CD14-positive monocyte (primary cell): ENCODE measurements at regions not wholly inside any gene's neighbourhood (a gene's known extent, or its start where the extent isn't known, plus 50 kb on each side); places are given as distances from the start of the nearest gene placed in this dataset.

Experiments
- DNase-seq, 3 donors: peaks; one replicate each; pipeline ENCODE4 v3.0.0-alpha.2; 2011 to 2022
- H2AFZ ChIP-seq: 2 replicates; pipeline ENCODE4 v1.6.0; 2012; ENCODE audit warnings: mild to moderate bottlenecking, low read depth, low read length, inconsistent platforms; ENCODE audit not compliant: insufficient read depth, poor library complexity, severe bottlenecking
- H3K27ac ChIP-seq, 2 donors: 1 replicate in 1 of 2; 2 replicates in 1 of 2; pipeline ENCODE4 v1.5.1; 2012 to 2013; ENCODE audit warnings: low read length in 2 of 2, control low read depth in 1 of 2, inconsistent platforms in 1 of 2, low read depth in 1 of 2, mild to moderate bottlenecking in 1 of 2
- H3K27me3 ChIP-seq, 2 donors: one replicate each; pipeline versions ENCODE4 v1.6.0 to v1.6.1; 2011 to 2013; ENCODE audit warnings: low read length in 2 of 2; ENCODE audit not compliant: control insufficient read depth in 2 of 2, insufficient read depth in 2 of 2
- H3K36me3 ChIP-seq, 2 donors: replicated peaks in 1 of 2; 1 replicate in 1 of 2; 2 replicates in 1 of 2; pipeline versions ENCODE4 v1.5.1 to v1.6.1; 2012 to 2013; ENCODE audit warnings: low read length in 2 of 2, control low read depth in 1 of 2, inconsistent platforms in 1 of 2, mild to moderate bottlenecking in 1 of 2; ENCODE audit not compliant: insufficient read depth in 2 of 2, control insufficient read depth in 1 of 2
- H3K4me1 ChIP-seq, 2 donors: 1 replicate in 1 of 2; 2 replicates in 1 of 2; pipeline versions ENCODE4 v1.5.1 to v1.6.1; 2012 to 2013; ENCODE audit warnings: low read length in 2 of 2, control low read depth in 1 of 2, inconsistent platforms in 1 of 2, mild to moderate bottlenecking in 1 of 2, moderate library complexity in 1 of 2; ENCODE audit not compliant: insufficient read depth in 2 of 2, control insufficient read depth in 1 of 2
- H3K4me2 ChIP-seq: replicated peaks from 2 replicates; pipeline ENCODE3; 2012; ENCODE audit warnings: low read length, moderate library complexity, mild to moderate bottlenecking; ENCODE audit not compliant: poor library complexity, severe bottlenecking; ENCODE audit errors: extremely low read depth
- H3K4me3 ChIP-seq, 3 experiments: fragments of 200-600 bp in 1 of 3; sonication (generic) in 1 of 3; replicated peaks in 1 of 3; 1 replicate in 2 of 3; 2 replicates in 1 of 3; pipeline ENCODE4 v1.5.1; 2011 to 2013; ENCODE audit warnings: low read length in 3 of 3, mild to moderate bottlenecking in 3 of 3, control low read depth in 2 of 3, low read depth in 2 of 3, inconsistent platforms in 1 of 3, moderate library complexity in 1 of 3
- H3K79me2 ChIP-seq: 2 replicates; pipeline ENCODE4 v1.6.0; 2012; ENCODE audit warnings: mild to moderate bottlenecking, control low read depth, inconsistent platforms, low read length, moderate library complexity; ENCODE audit not compliant: insufficient read depth
- H3K9ac ChIP-seq: 2 replicates; pipeline ENCODE4 v1.6.0; 2017; ENCODE audit warnings: low read length, mild to moderate bottlenecking; ENCODE audit not compliant: insufficient read depth, poor library complexity, severe bottlenecking
- H3K9me3 ChIP-seq, 2 donors: replicated peaks in 1 of 2; 1 replicate in 1 of 2; 2 replicates in 1 of 2; pipeline versions ENCODE4 v1.5.1 to v1.6.1; 2012 to 2013; ENCODE audit warnings: low read length in 2 of 2, control low read depth in 1 of 2; ENCODE audit not compliant: control insufficient read depth in 1 of 2, insufficient read depth in 1 of 2
- H4K20me1 ChIP-seq: 2 replicates; pipeline ENCODE4 v1.6.0; 2012; ENCODE audit warnings: mild to moderate bottlenecking, low read length, control low read depth, moderate library complexity; ENCODE audit not compliant: insufficient read depth
- H3K27ac Mint-ChIP-seq, 7 donors: one replicate each; pipeline ENCODE4 v1.8.0; 2020; ENCODE audit warnings: mild to moderate bottlenecking in 7 of 7, mixed read lengths in 7 of 7, moderate library complexity in 6 of 7, inconsistent platforms in 2 of 7
- H3K27me3 Mint-ChIP-seq, 3 donors: one replicate each; pipeline ENCODE4 v1.8.0; 2021 to 2022; ENCODE audit warnings: low read depth in 3 of 3, mild to moderate bottlenecking in 3 of 3, mixed read lengths in 3 of 3, moderate library complexity in 3 of 3, inconsistent platforms in 1 of 3
- H3K36me3 Mint-ChIP-seq, 2 donors: one replicate each; pipeline ENCODE4 v1.8.0; 2020; ENCODE audit warnings: mixed read lengths in 2 of 2, inconsistent platforms in 1 of 2, mild to moderate bottlenecking in 1 of 2
- H3K4me1 Mint-ChIP-seq: one replicate; pipeline ENCODE4 v1.8.0; 2020; ENCODE audit warnings: mild to moderate bottlenecking, mixed read lengths
- H3K4me3 Mint-ChIP-seq, 2 donors: one replicate each; pipeline ENCODE4 v1.8.0; 2020; ENCODE audit warnings: mild to moderate bottlenecking in 2 of 2, mixed read lengths in 2 of 2, moderate library complexity in 1 of 2
- H3K9me3 Mint-ChIP-seq, 7 donors: one replicate each; pipeline ENCODE4 v1.8.0; 2020 to 2022; ENCODE audit warnings: mixed read lengths in 7 of 7, mild to moderate bottlenecking in 6 of 7, moderate library complexity in 6 of 7, inconsistent platforms in 2 of 7
- intact Hi-C, 2 donors: fragments of 100-400 bp; cut with micrococcal nuclease; formaldehyde crosslinking; loops; one replicate each; pipeline versions ENCODE4 v1.15.0 to v1.15.1; 2023
- TF ChIP-seq, protein P1 (sequence below): fragments of 200-600 bp; IDR thresholded peaks from one replicate; pipeline ENCODE4 v1.8.0; 2022; ENCODE audit warnings: antibody characterized with exemption, mild to moderate bottlenecking

DNA sequence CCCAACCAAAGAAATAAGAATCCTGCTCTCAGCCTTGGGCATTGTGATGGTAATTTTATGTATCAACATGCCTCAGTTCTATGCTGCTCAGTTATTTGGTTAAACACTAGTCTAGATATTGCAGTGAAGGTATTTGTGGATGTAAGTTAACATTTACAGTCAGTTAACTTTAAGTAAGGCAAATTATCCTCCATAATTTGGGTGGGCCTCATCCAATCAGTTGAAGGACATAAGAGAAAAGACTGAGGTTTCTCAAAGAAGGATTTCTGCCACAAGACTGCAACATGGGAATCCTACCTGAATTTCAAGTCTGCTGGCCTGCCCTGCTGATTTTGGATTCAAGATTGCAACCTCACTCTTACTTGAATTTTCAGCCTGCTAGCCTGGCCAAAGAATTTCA lies 975.5 kb upstream of the ACVR2A start:
- Mint-ChIP-seq H3K9me3 (peaks cover 0 to 4% (median 0%) of the 10 kb centered on the region in 7 donors), H3K4me1 (no peaks in the 10 kb centered on the region), H3K27ac (no peak overlapping the region), H3K36me3 (no peaks in the 10 kb centered on the region), H3K4me3 (no peak overlapping the region), H3K27me3 (no peaks in the 10 kb centered on the region)
- Histone ChIP-seq H3K4me2 (no peak overlapping the region), H3K4me1 (no peaks in the 10 kb centered on the region), H3K9ac (no peak overlapping the region), H4K20me1 (no peaks in the 10 kb centered on the region), H3K9me3 (peaks cover 0 to 6% of the 10 kb centered on the region in 2 donors), H3K27ac (no peak overlapping the region), H3K36me3 (no peaks in the 10 kb centered on the region), H3K4me3 (no peak overlapping the region), H3K27me3 (no peaks in the 10 kb centered on the region), H3K79me2 (no peaks in the 10 kb centered on the region), H2AFZ (no peak overlapping the region)
- DNase-seq: no peak
- intact Hi-C loops: no loop called here
- TF ChIP-seq, protein P1, sequence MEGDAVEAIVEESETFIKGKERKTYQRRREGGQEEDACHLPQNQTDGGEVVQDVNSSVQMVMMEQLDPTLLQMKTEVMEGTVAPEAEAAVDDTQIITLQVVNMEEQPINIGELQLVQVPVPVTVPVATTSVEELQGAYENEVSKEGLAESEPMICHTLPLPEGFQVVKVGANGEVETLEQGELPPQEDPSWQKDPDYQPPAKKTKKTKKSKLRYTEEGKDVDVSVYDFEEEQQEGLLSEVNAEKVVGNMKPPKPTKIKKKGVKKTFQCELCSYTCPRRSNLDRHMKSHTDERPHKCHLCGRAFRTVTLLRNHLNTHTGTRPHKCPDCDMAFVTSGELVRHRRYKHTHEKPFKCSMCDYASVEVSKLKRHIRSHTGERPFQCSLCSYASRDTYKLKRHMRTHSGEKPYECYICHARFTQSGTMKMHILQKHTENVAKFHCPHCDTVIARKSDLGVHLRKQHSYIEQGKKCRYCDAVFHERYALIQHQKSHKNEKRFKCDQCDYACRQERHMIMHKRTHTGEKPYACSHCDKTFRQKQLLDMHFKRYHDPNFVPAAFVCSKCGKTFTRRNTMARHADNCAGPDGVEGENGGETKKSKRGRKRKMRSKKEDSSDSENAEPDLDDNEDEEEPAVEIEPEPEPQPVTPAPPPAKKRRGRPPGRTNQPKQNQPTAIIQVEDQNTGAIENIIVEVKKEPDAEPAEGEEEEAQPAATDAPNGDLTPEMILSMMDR: no peak

DNA sequence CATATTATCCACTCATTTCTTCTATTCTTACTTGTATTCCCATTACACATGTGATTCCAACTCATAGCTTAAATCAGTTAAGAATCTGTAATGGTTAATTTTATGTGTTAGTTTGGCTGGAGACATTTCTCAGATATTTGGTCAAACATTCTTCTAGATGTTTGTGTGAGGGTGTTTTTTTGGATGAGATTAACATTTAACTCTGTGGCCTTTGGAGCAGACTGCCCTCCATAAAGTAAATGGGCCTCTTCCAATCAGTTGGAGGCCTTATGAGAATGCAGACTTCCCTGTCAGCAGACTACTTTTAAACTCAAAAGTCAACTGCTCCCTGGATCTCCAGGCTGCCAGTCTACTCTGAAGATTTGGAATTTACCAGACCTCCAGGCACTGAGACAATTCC lies 976.8 kb upstream of the ACVR2A start:
- H3K27me3 ChIP-seq: no peaks in the 10 kb centered on the region
- Mint-ChIP-seq H3K36me3 (no peaks in the 10 kb centered on the region), H3K9me3 (peaks cover 0 to 9% (median 4%) of the 10 kb centered on the region in 7 donors), H3K27me3 (peaks cover 0 to 2% (median 0%) of the 10 kb centered on the region in 3 donors), H3K4me3 (no peak overlapping the region), H3K4me1 (no peaks in the 10 kb centered on the region), H3K27ac (no peak overlapping the region)
- peaks cover 0 to 10% of the 10 kb centered on the region in 2 donors for H3K9me3 ChIP-seq
- no peak overlapping the region for H3K4me2 ChIP-seq
- no peak overlapping the region for H3K4me3 ChIP-seq
- TF ChIP-seq, protein P1: no peak
- no peaks in the 10 kb centered on the region for H4K20me1 ChIP-seq
- no peaks in the 10 kb centered on the region for H3K4me1 ChIP-seq
- no peak overlapping the region for H2AFZ ChIP-seq
- no peaks in the 10 kb centered on the region for H3K36me3 ChIP-seq
- H3K27ac ChIP-seq: no peak overlapping the region
- intact Hi-C loops: no loop called here
- H3K9ac ChIP-seq: no peak overlapping the region
- DNase-seq: no peak
- no peaks in the 10 kb centered on the region for H3K79me2 ChIP-seq
